CD4-positive, alpha-beta T cell treated with Interleukin-6 for 4 hours (primary cell): ENCODE measurements at regions not wholly inside any gene's neighbourhood (a gene's known extent, or its start where the extent isn't known, plus 50 kb on each side); places are given as distances from the start of the nearest gene placed in this dataset.

Source experiments
- DNase-seq: peaks from one replicate; pipeline ENCODE4 v3.0.0-alpha.2; 2020; ENCODE audit warnings: mixed read lengths

GRCh38 chr3:117266806-117267205, 557.2 kb downstream of the TUSC7 start:
- no peak for DNase-seq

- no peak for DNase-seq
Measured at GRCh38 chr3:117268318-117268717, 558.7 kb downstream of the TUSC7 start.

GRCh38 chr3:117272274-117272673, 562.7 kb downstream of the TUSC7 start:
- DNase-seq: no peak

- DNase-seq: no peak
Measured at GRCh38 chr3:117272876-117273523, 563.4 kb downstream of the TUSC7 start.

- DNase-seq: no peak
Measured at GRCh38 chr3:117277816-117278215, 568.2 kb downstream of the TUSC7 start.

- DNase-seq: no peak
Measured at GRCh38 chr3:117278424-117279190, 569.0 kb downstream of the TUSC7 start.

- DNase-seq: no peak
Measured at GRCh38 chr3:117281371-117281770, 571.8 kb downstream of the TUSC7 start.

- DNase-seq: no peak
Measured at GRCh38 chr3:117282566-117282965, 573.0 kb downstream of the TUSC7 start.

- DNase-seq: no peak
Measured at GRCh38 chr3:117285737-117286136, 576.2 kb downstream of the TUSC7 start.

- DNase-seq: no peak
Measured at GRCh38 chr3:117286488-117286887, 576.9 kb downstream of the TUSC7 start.

- DNase-seq: no peak
Measured at GRCh38 chr3:117287602-117288001, 578.0 kb downstream of the TUSC7 start.

GRCh38 chr3:117291476-117291875, 581.9 kb downstream of the TUSC7 start:
- no peak for DNase-seq

GRCh38 chr3:117297065-117297464, 587.5 kb downstream of the TUSC7 start:
- DNase-seq: no peak

GRCh38 chr3:117297541-117297940, 588.0 kb downstream of the TUSC7 start:
- no peak for DNase-seq

GRCh38 chr3:117298273-117298672, 588.7 kb downstream of the TUSC7 start:
- DNase-seq: no peak

- no peak for DNase-seq
Measured at GRCh38 chr3:117302428-117302827, 592.8 kb downstream of the TUSC7 start.

- no peak for DNase-seq
Measured at GRCh38 chr3:117303443-117303842, 593.9 kb downstream of the TUSC7 start.

GRCh38 chr3:117304681-117305080, 595.1 kb downstream of the TUSC7 start:
- DNase-seq: no peak

- no peak for DNase-seq
Measured at GRCh38 chr3:117305681-117306080, 596.1 kb downstream of the TUSC7 start.

GRCh38 chr3:117306299-117306698, 596.7 kb downstream of the TUSC7 start:
- DNase-seq: no peak

GRCh38 chr3:117308353-117308752, 598.8 kb downstream of the TUSC7 start:
- DNase-seq: no peak

GRCh38 chr3:117308756-117309155, 599.2 kb downstream of the TUSC7 start:
- DNase-seq: no peak

- DNase-seq: no peak
Measured at GRCh38 chr3:117310536-117310935, 601.0 kb downstream of the TUSC7 start.

GRCh38 chr3:117314441-117315150, 605.0 kb downstream of the TUSC7 start:
- no peak for DNase-seq
